LNCaP clone FGC (cell line): ENCODE measurements at regions not wholly inside any gene's neighbourhood (a gene's known extent, or its start where the extent isn't known, plus 50 kb on each side); places are given as distances from the start of the nearest gene placed in this dataset.

Experiments
- DNase-seq: peaks from one replicate; pipeline ENCODE4 v3.0.0-alpha.2; 2011; ENCODE audit warnings: low read depth
- H3K4me3 ChIP-seq: 2 replicates; pipeline ENCODE4 v1.5.1; 2011; ENCODE audit warnings: mild to moderate bottlenecking, low read depth, low read length, control low read depth
- CTCF ChIP-seq: IDR thresholded peaks from 2 replicates; pipeline ENCODE4 v1.5.1; 2012; ENCODE audit warnings: mild to moderate bottlenecking; ENCODE audit not compliant: control insufficient read depth, insufficient read depth; ENCODE audit errors: extremely low read depth

GRCh38 chr1:182147951-182148350 lies 86.4 kb upstream of the ZNF648 start:
- TF ChIP-seq CTCF = no peak
- no peak for DNase-seq
- H3K4me3 ChIP-seq = no peak overlapping the region

- DNase-seq = no peak
- no peak overlapping the region for H3K4me3 ChIP-seq
- TF ChIP-seq CTCF = no peak
These were observed 85.8 kb upstream of the ZNF648 start for GRCh38 chr1:182147136-182147820.

GRCh38 chr1:182146286-182146685 lies 84.8 kb upstream of the ZNF648 start:
- no peak for TF ChIP-seq CTCF
- peak; percentile 65 for DNase-seq
- H3K4me3 ChIP-seq = no peak overlapping the region

GRCh38 chr1:182145441-182145840 lies 83.9 kb upstream of the ZNF648 start:
- no peak overlapping the region for H3K4me3 ChIP-seq
- DNase-seq = no peak
- no peak for TF ChIP-seq CTCF

GRCh38 chr1:182144646-182145030 lies 83.1 kb upstream of the ZNF648 start:
- H3K4me3 ChIP-seq = no peak overlapping the region
- no peak for TF ChIP-seq CTCF
- DNase-seq = no peak

- no peak overlapping the region for H3K4me3 ChIP-seq
- no peak for TF ChIP-seq CTCF
- no peak for DNase-seq
These were observed 82.5 kb upstream of the ZNF648 start for GRCh38 chr1:182143825-182144645.
